HG03521 (cell line): ENCODE measurements at regions not wholly inside any gene's neighbourhood (a gene's known extent, or its start where the extent isn't known, plus 50 kb on each side); places are given as distances from the start of the nearest gene placed in this dataset.

Source experiments
- ATAC-seq: cut with Tn5 transposase; IDR thresholded peaks from one replicate; pipeline ENCODE4 v1.9.1; 2021; ENCODE audit warnings: mild to moderate bottlenecking, moderate library complexity; ENCODE audit not compliant: unreplicated experiment

DNA sequence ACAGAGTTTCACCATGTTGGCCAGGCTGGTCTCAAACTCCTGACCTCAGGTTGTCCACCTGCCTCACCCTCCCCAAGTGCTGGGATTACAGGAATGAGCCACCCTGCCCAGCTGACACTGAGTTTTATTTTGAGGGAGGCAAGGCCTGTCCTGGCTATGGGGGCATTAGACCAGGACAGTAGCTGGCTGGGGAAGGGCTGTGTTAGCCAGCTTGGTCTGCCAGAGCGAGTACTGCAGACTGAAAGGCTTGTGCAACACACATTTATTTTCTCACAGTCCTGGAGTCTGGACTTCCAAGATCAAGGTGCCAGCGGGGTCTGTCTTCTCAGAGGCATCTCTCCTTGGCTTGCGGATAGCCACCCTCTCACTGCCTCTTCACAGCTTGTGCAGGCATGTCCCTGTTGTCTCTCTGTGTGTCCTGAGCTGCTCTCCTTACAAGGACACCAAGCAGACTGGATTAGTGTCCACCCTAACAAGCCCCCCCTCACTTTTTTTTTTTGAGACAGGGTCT, 59.4 kb upstream of the HAAO start:
- ATAC-seq: no peak

DNA sequence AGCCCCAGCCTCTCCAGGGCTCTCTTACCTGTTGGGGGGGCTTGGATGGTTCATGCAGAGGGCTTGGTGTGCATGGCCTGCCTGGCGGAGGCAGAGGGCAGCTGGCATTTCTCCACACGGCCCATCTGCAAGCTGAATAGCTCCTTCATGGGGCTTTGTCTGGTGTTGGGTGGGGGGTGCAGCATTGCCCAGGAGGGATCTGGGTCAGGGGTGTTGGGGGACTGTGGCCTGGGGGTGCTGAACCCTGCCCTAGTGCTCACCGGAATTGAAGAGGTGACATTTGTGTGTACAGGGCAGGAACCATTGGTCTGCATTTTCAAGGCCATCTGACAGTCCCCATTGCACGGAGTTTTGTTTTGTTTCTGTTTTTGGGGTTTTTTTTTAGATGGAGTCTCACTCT, 58.8 kb upstream of the HAAO start:
- no peak for ATAC-seq

GRCh38 chr2:42850016-42850805, 57.8 kb upstream of the HAAO start:
- no peak for ATAC-seq

DNA sequence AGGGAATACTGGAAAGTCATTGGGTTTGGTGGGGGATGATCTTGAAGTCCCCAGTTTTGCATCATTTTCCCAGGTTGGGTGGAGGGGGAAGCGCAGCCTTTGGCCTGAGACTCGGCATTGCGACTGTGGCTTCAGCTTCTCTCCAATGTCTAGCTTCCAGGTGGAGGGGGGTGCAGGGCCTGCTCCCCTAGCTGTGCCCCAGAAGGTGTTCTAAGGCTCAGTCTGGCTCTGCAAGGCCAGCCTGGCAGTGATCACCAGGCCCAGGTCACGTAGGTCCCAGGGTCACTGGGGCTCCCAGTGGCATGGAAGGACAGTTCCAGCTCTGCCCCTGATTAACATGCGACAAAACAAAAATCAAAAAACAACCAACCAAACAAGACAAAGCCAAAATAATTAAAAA, 56.9 kb upstream of the HAAO start:
- no peak for ATAC-seq

DNA sequence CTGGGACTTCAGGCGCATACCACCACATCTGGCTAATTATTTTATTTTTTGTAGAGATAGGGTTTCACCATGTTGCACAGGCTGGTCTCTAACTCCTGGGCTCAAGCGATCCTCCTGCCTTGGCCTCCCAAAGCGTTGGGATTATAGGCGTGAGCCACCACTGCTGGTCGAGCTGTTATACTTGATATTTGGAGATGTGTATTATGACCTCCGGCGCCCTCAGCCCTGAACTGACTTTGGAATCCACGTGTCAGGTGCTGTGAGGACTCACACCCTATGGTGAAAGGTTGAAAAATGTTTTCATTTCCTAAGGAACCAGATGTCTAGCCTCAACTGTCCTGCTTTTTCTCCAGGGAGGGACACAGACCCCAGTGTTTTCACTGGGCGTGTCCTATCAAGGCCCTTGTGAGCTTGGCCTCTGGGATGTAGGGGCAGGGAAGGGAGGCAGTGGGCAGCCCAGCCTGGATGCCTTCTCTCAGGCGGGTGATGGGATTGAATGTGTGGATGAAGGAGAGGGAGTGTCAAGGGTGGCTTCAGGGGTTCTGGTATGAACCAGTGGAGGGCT, 56.4 kb upstream of the HAAO start:
- no peak for ATAC-seq

DNA sequence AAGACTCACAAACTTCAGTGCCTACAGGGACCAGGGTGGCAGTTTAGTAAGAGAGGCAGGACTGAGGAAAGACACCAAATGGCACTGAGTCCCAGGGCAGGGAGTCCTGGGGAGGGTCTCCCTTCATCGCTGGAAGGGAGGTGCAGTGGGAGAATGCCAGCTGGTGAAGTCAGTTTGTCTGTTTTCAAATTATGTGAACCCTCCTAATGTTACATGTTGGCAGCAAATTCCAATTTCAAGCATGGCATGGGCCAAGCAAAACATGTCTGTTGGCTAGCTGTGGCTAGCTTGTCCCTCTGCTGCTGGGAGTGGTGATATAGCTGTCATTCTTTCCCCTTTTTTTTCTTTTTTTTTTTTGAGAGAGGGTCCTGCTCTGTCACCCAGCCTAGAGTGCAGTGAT, 55.9 kb upstream of the HAAO start:
- ATAC-seq: no peak

DNA sequence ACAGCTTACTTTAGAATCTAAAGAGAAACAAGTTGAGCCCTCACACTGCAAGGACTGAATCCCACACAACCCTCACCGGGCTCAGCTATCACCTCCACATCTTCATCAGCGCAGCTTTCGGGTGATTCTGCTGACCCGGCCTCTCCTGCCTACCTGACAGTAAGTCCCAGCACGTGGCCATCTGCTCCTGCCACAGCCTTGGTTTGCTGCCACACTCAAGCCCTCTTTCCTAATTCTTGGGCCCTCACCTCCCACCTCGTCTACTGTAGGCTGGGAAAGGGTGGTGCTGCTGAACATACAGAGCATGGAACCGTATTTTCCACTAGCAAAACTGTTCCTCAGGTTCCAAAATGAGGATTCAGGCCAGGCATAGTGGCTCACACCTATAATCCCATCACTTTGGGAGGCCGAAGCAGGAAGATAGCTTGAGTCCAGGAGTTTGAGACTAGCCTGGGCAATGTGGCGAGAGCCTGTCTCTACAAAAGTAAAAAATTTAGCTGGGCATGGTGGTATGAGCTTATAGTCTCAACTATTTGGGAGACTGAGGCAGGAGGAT, 55.3 kb upstream of the HAAO start:
- no peak for ATAC-seq

GRCh38 chr2:42846932-42847595, 54.7 kb upstream of the HAAO start:
- ATAC-seq: no peak

GRCh38 chr2:42846026-42846425, 53.6 kb upstream of the HAAO start:
- no peak for ATAC-seq

DNA sequence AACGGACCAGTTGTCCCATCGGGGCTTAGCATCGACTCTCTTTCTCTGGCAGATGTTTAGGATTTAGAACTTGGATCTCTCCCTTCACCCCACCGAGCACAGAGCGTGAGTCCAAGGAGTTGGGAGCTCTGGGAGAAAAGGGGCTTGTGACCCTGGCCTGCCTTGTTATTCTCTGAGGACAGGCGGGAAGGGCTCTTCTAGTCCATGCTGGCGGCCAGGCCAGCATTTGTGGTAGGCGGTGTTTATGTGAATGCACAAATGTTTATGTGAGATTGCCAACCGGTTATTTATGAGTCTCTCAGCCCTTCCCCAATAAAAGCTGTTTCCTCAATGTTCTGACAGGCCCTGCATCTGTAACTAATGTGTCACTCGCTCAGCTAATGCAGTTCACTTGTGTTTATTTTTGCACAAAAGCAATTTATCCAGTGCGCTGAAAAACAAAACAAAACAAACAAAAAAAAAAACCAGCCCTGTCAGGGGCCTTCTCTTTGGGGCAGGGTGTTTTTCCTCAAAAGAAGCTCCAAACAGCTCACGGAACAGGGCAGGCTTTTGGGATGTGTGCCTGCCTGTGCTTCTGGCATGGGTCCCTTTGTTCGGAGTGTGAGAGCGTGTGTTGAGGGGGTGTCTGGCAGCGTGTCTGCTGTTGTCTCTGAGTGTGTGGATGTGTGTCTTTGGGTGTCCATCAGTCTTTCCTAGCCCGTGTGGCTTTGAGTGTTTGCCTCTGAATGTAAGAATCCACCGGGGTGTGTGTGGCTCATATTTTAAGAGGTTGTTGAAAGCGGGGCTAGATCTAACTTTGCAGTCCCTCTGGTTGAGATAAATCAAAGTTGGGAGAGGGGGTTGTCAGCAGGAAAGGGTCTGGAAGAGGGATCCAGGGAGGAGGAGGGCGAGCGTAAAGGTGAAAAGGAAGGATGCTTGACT, 52.8 kb upstream of the HAAO start:
- no peak for ATAC-seq

DNA sequence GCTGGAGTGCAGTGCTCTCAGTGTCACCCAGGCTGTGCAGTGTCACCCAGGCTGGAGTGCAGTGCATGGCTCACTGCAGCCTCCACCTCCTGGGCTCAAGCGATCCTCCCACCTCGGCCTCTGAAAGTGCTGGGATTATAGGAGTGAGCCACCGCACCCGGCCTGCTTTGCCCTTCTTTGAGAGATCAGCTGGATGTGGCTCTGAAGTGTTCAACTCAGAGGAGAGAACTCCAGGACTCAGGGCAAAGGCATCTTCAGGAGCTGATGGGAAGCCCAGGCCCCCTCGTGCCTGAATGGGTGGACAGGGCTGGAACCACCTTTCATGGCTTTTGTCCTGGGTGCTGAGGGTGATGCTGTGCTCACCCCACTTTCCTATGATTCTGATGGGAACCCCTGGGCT, 52.0 kb upstream of the HAAO start:
- ATAC-seq: no peak

- no peak for ATAC-seq
Observed at GRCh38 chr2:42843611-42844010, 51.2 kb upstream of the HAAO start.

GRCh38 chr2:42843131-42843530, 50.7 kb upstream of the HAAO start:
- no peak for ATAC-seq

- no peak for ATAC-seq
Observed at GRCh38 chr2:42842466-42842865, 50.1 kb upstream of the HAAO start.
